Caco-2 (cell line): ENCODE measurements at regions not wholly inside any gene's neighbourhood (a gene's known extent, or its start where the extent isn't known, plus 50 kb on each side); places are given as distances from the start of the nearest gene placed in this dataset.

Experiments
- BruUV-seq: library from RNA; stranded (reverse); fragments of 400-500 nt; replicated peaks from 2 replicates; lab custom pipeline; 2021; lab: Mats Ljungman, UMichigan
- CTCF ChIA-PET: fragments of 300-600 bp; sonication (Branson Sonifier 250); formaldehyde crosslinking; loops from one replicate; lab custom pipeline; 2022; ENCODE audit warnings: antibody characterized with exemption; lab: Charles Lee
- POLR2A ChIA-PET: fragments of 300-600 bp; sonication (Branson Sonifier 250); formaldehyde crosslinking; loops from one replicate; lab custom pipeline; 2022; ENCODE audit warnings: antibody characterized with exemption; lab: Charles Lee
- DNase-seq, 2 experiments: peaks; one replicate each; pipeline versions ENCODE4 v3.0.0 to v3.0.0-alpha.2; 2020 to 2022
- H3K27me3 ChIP-seq: replicated peaks from 2 replicates; pipeline ENCODE4 v1.6.0; 2011; ENCODE audit warnings: low read length; ENCODE audit not compliant: control insufficient read depth, insufficient read depth
- H3K36me3 ChIP-seq: 2 replicates; pipeline ENCODE4 v1.5.1; 2011; ENCODE audit warnings: low read length; ENCODE audit not compliant: control insufficient read depth, insufficient read depth
- H3K4me1 ChIP-seq: fragments of 250-450 bp; sonication (Bioruptor Pico); 2 replicates; pipeline ENCODE4 v1.5.1; 2020; ENCODE audit warnings: mild to moderate bottlenecking
- H3K4me3 ChIP-seq: 2 replicates; pipeline ENCODE4 v1.5.1; 2011; ENCODE audit warnings: low read depth, mild to moderate bottlenecking, control low read depth, low read length
- H3K9me3 ChIP-seq: fragments of 250-450 bp; sonication (Bioruptor Pico); 2 replicates; pipeline ENCODE4 v1.5.1; 2020; ENCODE audit warnings: mild to moderate bottlenecking, moderate library complexity
- H3K27ac Mint-ChIP-seq: one replicate; pipeline ENCODE4 v1.8.0; 2022; ENCODE audit warnings: mixed read lengths; ENCODE audit not compliant: unreplicated experiment
- H3K27me3 Mint-ChIP-seq: one replicate; pipeline ENCODE4 v1.8.0; 2022; ENCODE audit warnings: mixed read lengths; ENCODE audit not compliant: insufficient read depth, unreplicated experiment
- H3K36me3 Mint-ChIP-seq: one replicate; pipeline ENCODE4 v1.8.0; 2022; ENCODE audit warnings: mild to moderate bottlenecking, mixed read lengths; ENCODE audit not compliant: insufficient read depth, unreplicated experiment
- H3K4me1 Mint-ChIP-seq: one replicate; pipeline ENCODE4 v1.8.0; 2022; ENCODE audit warnings: low read depth, mixed read lengths; ENCODE audit not compliant: unreplicated experiment
- H3K4me3 Mint-ChIP-seq: one replicate; pipeline ENCODE4 v1.8.0; 2022; ENCODE audit warnings: mild to moderate bottlenecking, moderate library complexity, mixed read lengths; ENCODE audit not compliant: unreplicated experiment
- H3K9me3 Mint-ChIP-seq: one replicate; pipeline ENCODE4 v1.8.0; 2022; ENCODE audit warnings: mixed read lengths; ENCODE audit not compliant: unreplicated experiment
- intact Hi-C: fragments of 100-400 bp; cut with micrococcal nuclease; formaldehyde crosslinking; loops from one replicate; pipeline ENCODE4 v1.10.0; 2022; ENCODE audit not compliant: unreplicated experiment
- TF ChIP-seq, protein P1 (sequence below), 2 experiments: fragments of 200-600 bp in 1 of 2; IDR thresholded peaks; 1 replicate in 1 of 2; 2 replicates in 1 of 2; pipeline versions ENCODE4 v1.5.1 to v1.8.0; 2011 to 2022; ENCODE audit warnings: antibody characterized with exemption in 1 of 2, control low read depth in 1 of 2, inconsistent platforms in 1 of 2, low read depth in 1 of 2, low read length in 1 of 2, mild to moderate bottlenecking in 1 of 2, moderate library complexity in 1 of 2; ENCODE audit not compliant: insufficient read depth in 1 of 2, severe bottlenecking in 1 of 2, unreplicated experiment in 1 of 2

DNA sequence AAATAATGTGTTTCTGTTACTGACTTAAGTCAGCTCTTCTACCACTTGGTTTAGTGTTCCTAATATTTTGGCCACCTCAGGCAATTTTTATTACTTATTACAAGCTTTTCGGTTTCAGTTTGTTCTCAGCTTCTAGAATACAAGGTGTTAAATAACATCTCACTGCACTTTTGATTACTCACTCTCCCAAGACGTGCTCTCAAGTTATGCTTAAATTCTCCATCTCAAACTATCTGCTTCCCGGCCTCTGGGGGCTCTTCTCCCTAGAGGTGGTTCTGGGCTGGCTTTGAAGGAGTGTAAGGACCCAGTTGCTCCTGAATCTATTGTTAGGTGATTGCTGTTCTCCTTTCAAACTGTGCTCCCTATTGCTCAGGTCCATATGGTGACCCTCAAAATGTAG lies 193.9 kb upstream of the DDHD1 start:
- Histone ChIP-seq H3K4me3 (no peak overlapping the region), H3K36me3 (no peaks in the 10 kb centered on the region), H3K27me3 (no peaks in the 10 kb centered on the region), H3K9me3 (no peaks in the 10 kb centered on the region), H3K4me1 (no peaks in the 10 kb centered on the region)
- TF ChIP-seq, protein P1, sequence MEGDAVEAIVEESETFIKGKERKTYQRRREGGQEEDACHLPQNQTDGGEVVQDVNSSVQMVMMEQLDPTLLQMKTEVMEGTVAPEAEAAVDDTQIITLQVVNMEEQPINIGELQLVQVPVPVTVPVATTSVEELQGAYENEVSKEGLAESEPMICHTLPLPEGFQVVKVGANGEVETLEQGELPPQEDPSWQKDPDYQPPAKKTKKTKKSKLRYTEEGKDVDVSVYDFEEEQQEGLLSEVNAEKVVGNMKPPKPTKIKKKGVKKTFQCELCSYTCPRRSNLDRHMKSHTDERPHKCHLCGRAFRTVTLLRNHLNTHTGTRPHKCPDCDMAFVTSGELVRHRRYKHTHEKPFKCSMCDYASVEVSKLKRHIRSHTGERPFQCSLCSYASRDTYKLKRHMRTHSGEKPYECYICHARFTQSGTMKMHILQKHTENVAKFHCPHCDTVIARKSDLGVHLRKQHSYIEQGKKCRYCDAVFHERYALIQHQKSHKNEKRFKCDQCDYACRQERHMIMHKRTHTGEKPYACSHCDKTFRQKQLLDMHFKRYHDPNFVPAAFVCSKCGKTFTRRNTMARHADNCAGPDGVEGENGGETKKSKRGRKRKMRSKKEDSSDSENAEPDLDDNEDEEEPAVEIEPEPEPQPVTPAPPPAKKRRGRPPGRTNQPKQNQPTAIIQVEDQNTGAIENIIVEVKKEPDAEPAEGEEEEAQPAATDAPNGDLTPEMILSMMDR (IDR thresholded peaks at IDR 0.05; ENCODE audit: insufficient read depth in 1 of 2, low read depth in 1 of 2, low read length in 1 of 2, severe bottlenecking in 1 of 2, unreplicated experiment in 1 of 2) = no peak
- intact Hi-C loops = no loop called here
- no TSS peak for BruUV-seq
- Mint-ChIP-seq H3K27ac (no peak overlapping the region), H3K9me3 (no peaks in the 10 kb centered on the region), H3K27me3 (peaks cover 7% of the 10 kb centered on the region), H3K4me1 (no peaks in the 10 kb centered on the region), H3K36me3 (no peaks in the 10 kb centered on the region), H3K4me3 (no peak overlapping the region)
- POLR2A ChIA-PET = no interaction called here
- no peak for DNase-seq
- CTCF ChIA-PET = no interaction called here

DNA sequence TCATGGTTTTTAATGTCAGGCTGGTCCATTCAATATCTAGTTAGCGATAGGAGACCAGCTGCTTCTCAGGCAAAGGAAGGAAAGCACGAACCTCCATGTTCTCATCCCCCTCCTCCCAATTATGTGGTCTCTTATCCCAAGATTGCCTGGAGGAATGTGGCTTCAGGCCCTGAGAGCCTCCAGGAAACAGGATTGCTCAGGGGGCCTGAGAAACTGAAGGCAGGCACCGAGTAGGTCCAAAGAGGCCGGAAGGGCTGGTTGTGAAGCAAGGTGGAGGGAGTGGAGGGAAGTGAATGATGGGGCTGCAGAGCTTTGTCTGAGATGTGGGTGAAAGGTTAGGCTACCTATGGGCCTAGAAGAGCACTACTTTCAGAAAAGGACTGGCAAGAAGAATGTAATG lies 188.2 kb upstream of the DDHD1 start:
- Mint-ChIP-seq H3K27ac (no peak overlapping the region), H3K4me1 (no peaks in the 10 kb centered on the region), H3K27me3 (no peaks in the 10 kb centered on the region), H3K9me3 (no peaks in the 10 kb centered on the region), H3K4me3 (no peak overlapping the region), H3K36me3 (no peaks in the 10 kb centered on the region)
- H3K27me3 ChIP-seq = no peaks in the 10 kb centered on the region
- intact Hi-C loops = no loop called here
- CTCF ChIA-PET = no interaction called here
- H3K4me3 ChIP-seq = no peak overlapping the region
- H3K9me3 ChIP-seq = no peaks in the 10 kb centered on the region
- no peaks in the 10 kb centered on the region for H3K4me1 ChIP-seq
- no TSS peak for BruUV-seq
- DNase-seq = no peak
- POLR2A ChIA-PET = no interaction called here
- H3K36me3 ChIP-seq = no peaks in the 10 kb centered on the region
- TF ChIP-seq, protein P1 (IDR thresholded peaks at IDR 0.05; ENCODE audit: insufficient read depth in 1 of 2, low read depth in 1 of 2, low read length in 1 of 2, severe bottlenecking in 1 of 2, unreplicated experiment in 1 of 2) = no peak

DNA sequence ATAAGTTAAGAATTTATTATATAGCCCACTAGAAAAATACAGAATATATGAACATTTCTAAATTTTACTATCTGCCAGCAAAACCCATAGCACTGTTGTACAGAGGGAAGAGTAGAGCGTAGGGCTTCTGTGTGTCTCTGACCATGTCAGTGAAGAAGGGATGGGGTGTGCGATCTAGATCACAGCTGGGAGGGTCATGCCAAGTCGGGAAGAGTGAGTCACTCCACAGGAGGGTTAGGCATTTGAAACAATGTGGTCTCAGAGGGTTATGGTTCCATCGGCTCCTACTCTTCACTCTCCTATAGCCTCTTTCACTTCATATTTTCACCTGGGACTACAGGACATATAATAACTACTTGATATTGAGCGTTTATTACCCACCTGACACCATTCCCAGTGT lies 185.1 kb upstream of the DDHD1 start:
- Histone ChIP-seq H3K36me3 (no peaks in the 10 kb centered on the region), H3K4me1 (no peaks in the 10 kb centered on the region), H3K9me3 (no peaks in the 10 kb centered on the region), H3K4me3 (no peak overlapping the region), H3K27me3 (no peaks in the 10 kb centered on the region)
- H3K4me1 Mint-ChIP-seq = no peaks in the 10 kb centered on the region
- no peak overlapping the region for H3K27ac Mint-ChIP-seq
- intact Hi-C loops = no loop called here
- no peak for DNase-seq
- no peaks in the 10 kb centered on the region for H3K9me3 Mint-ChIP-seq
- no peaks in the 10 kb centered on the region for H3K36me3 Mint-ChIP-seq
- TF ChIP-seq, protein P1 (IDR thresholded peaks at IDR 0.05; ENCODE audit: insufficient read depth in 1 of 2, low read depth in 1 of 2, low read length in 1 of 2, severe bottlenecking in 1 of 2, unreplicated experiment in 1 of 2) = no peak
- POLR2A ChIA-PET = no interaction called here
- no peak overlapping the region for H3K4me3 Mint-ChIP-seq
- H3K27me3 Mint-ChIP-seq = no peaks in the 10 kb centered on the region
- no TSS peak for BruUV-seq
- CTCF ChIA-PET = no interaction called here
